GM21786 (cell line): ENCODE measurements at regions not wholly inside any gene's neighbourhood (a gene's known extent, or its start where the extent isn't known, plus 50 kb on each side); places are given as distances from the start of the nearest gene placed in this dataset.
A peak's percentile ranks its signal among the peaks of the same experiment; 100 is the strongest.
"Not testable (repeated sequence)": the region's sequence is repeated elsewhere in the genome, so short reads cannot be mapped to it uniquely, and the experiment has no call there.

ENCODE experiments used
- ATAC-seq: cut with Tn5 transposase; IDR thresholded peaks from one replicate; pipeline ENCODE4 v1.9.1; 2021; ENCODE audit not compliant: unreplicated experiment

- ATAC-seq: not testable (repeated sequence)
Observed at GRCh38 chr13:89406096-89406495, 1734.9 kb downstream of the SLITRK5 start.

- ATAC-seq: no peak
Observed at GRCh38 chr13:89407357-89407756, 1736.2 kb downstream of the SLITRK5 start.

GRCh38 chr13:89432997-89433396, 1761.8 kb downstream of the SLITRK5 start:
- no peak for ATAC-seq

- not testable (repeated sequence) for ATAC-seq
Observed at GRCh38 chr13:89434624-89435023, 1763.5 kb downstream of the SLITRK5 start.

- ATAC-seq: no peak
Observed at GRCh38 chr13:89454681-89455080, 1783.5 kb downstream of the SLITRK5 start.

- no peak for ATAC-seq
Observed at GRCh38 chr13:89455225-89455624, 1784.1 kb downstream of the SLITRK5 start.

GRCh38 chr13:89455741-89456140, 1784.6 kb downstream of the SLITRK5 start:
- no peak for ATAC-seq

GRCh38 chr13:89457977-89458376, 1786.8 kb downstream of the SLITRK5 start:
- ATAC-seq: no peak

- ATAC-seq: no peak
Observed at GRCh38 chr13:89458456-89458855, 1787.3 kb downstream of the SLITRK5 start.

GRCh38 chr13:89460895-89461294, 1789.7 kb downstream of the SLITRK5 start:
- ATAC-seq: not testable (repeated sequence)

GRCh38 chr13:89465366-89465765, 1794.2 kb downstream of the SLITRK5 start:
- ATAC-seq: peak; percentile 72

GRCh38 chr13:89468081-89468480, 1796.9 kb downstream of the SLITRK5 start:
- ATAC-seq: no peak

GRCh38 chr13:89470901-89471300, 1799.7 kb downstream of the SLITRK5 start:
- no peak for ATAC-seq

- ATAC-seq: no peak
Observed at GRCh38 chr13:89474432-89474831, 1803.3 kb downstream of the SLITRK5 start.

GRCh38 chr13:89486065-89486464, 1814.9 kb downstream of the SLITRK5 start:
- no peak for ATAC-seq

GRCh38 chr13:89486709-89487108, 1815.5 kb downstream of the SLITRK5 start:
- no peak for ATAC-seq

GRCh38 chr13:89490661-89491060, 1819.5 kb downstream of the SLITRK5 start:
- ATAC-seq: no peak

GRCh38 chr13:89496478-89496877, 1825.3 kb downstream of the SLITRK5 start:
- ATAC-seq: no peak

GRCh38 chr13:89497658-89498057, 1826.5 kb downstream of the SLITRK5 start:
- no peak for ATAC-seq

GRCh38 chr13:89502286-89502685, 1831.1 kb downstream of the SLITRK5 start:
- no peak for ATAC-seq

- no peak for ATAC-seq
Observed at GRCh38 chr13:89514534-89515312, 1832.8 kb upstream of the MIR17HG start.

GRCh38 chr13:89515948-89516347, 1831.5 kb upstream of the MIR17HG start:
- no peak for ATAC-seq
